Mesothelial cell of epicardium (in vitro differentiated cells): ENCODE measurements at regions not wholly inside any gene's neighbourhood (a gene's known extent, or its start where the extent isn't known, plus 50 kb on each side); places are given as distances from the start of the nearest gene placed in this dataset.

Source experiments
- DNase-seq, 2 experiments: peaks; one replicate each; pipeline ENCODE4 v3.0.0; 2021; ENCODE audit warnings: low spot score in 2 of 2; ENCODE audit not compliant: unreplicated experiment in 2 of 2
- H3K27ac Mint-ChIP-seq: 2 replicates; pipeline ENCODE4 v1.8.0; 2021; ENCODE audit warnings: mixed read lengths
- H3K27me3 Mint-ChIP-seq: 2 replicates; pipeline ENCODE4 v1.8.0; 2021; ENCODE audit warnings: low read depth, mixed read lengths
- H3K36me3 Mint-ChIP-seq: 2 replicates; pipeline ENCODE4 v1.8.0; 2021; ENCODE audit warnings: mixed read lengths
- H3K4me1 Mint-ChIP-seq: 2 replicates; pipeline ENCODE4 v1.8.0; 2021; ENCODE audit warnings: mixed read lengths
- H3K4me3 Mint-ChIP-seq: 2 replicates; pipeline ENCODE4 v1.8.0; 2021; ENCODE audit warnings: mild to moderate bottlenecking, moderate library complexity, mixed read lengths
- H3K9me3 Mint-ChIP-seq: 2 replicates; pipeline ENCODE4 v1.8.0; 2021; ENCODE audit warnings: mixed read lengths
- TF ChIP-seq, protein P1 (sequence below): fragments of 200-600 bp; sonication (generic); IDR thresholded peaks from one replicate; pipeline ENCODE4 v1.5.0; 2021; ENCODE audit warnings: antibody characterized with exemption; ENCODE audit not compliant: unreplicated experiment

DNA sequence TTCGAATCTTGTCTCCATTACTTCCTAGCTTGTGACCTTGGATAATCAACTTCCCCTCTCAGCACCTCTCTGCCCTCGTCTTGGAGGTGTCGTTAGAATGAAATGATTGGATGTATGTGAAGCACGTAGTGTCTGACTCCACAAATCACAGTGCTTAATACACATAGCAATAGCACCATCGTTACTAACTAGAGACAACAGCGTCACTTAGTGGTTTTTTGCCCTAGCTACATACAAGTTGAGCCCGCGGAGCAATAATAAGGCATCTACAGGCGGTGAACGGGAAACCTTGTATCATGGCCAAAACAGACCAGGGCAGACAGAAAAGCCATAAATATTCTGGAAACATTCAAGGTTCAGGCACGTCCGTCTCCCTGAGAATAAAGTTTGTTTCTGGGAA lies 154.9 kb downstream of the ASCL4 start:
- H3K4me3 Mint-ChIP-seq: no peak overlapping the region
- TF ChIP-seq, protein P1, sequence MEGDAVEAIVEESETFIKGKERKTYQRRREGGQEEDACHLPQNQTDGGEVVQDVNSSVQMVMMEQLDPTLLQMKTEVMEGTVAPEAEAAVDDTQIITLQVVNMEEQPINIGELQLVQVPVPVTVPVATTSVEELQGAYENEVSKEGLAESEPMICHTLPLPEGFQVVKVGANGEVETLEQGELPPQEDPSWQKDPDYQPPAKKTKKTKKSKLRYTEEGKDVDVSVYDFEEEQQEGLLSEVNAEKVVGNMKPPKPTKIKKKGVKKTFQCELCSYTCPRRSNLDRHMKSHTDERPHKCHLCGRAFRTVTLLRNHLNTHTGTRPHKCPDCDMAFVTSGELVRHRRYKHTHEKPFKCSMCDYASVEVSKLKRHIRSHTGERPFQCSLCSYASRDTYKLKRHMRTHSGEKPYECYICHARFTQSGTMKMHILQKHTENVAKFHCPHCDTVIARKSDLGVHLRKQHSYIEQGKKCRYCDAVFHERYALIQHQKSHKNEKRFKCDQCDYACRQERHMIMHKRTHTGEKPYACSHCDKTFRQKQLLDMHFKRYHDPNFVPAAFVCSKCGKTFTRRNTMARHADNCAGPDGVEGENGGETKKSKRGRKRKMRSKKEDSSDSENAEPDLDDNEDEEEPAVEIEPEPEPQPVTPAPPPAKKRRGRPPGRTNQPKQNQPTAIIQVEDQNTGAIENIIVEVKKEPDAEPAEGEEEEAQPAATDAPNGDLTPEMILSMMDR: no peak
- H3K27ac Mint-ChIP-seq: no peak overlapping the region
- peaks cover 61% of the 10 kb centered on the region for H3K27me3 Mint-ChIP-seq
- H3K36me3 Mint-ChIP-seq: no peaks in the 10 kb centered on the region
- no peaks in the 10 kb centered on the region for H3K9me3 Mint-ChIP-seq
- H3K4me1 Mint-ChIP-seq: no peaks in the 10 kb centered on the region
- no peak for DNase-seq

GRCh38 chr12:107931761-107932160 lies 157.3 kb downstream of the ASCL4 start:
- TF ChIP-seq, protein P1: no peak
- Mint-ChIP-seq H3K4me1 (no peaks in the 10 kb centered on the region), H3K27me3 (peaks cover 69% of the 10 kb centered on the region), H3K4me3 (no peak overlapping the region), H3K9me3 (no peaks in the 10 kb centered on the region), H3K27ac (no peak overlapping the region), H3K36me3 (no peaks in the 10 kb centered on the region)
- no peak for DNase-seq

DNA sequence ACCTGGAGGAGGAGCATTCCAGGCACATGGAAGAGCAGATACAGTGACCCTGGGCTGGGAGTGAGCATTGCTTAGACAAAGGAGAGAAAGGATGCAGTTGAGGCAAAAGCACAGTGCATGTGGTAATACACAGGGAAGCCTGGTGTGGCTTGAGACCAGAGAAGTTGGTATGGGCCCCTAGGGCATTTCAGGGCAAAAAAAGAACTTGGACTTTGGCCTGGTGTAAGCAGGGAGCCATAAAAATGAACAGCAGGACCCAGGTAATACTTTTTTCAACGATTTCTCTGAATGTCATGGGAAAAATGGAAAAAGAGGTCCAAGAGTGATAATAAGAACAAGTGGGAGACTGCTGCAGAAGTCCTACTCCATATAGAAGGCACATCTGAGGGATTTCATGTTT lies 163.9 kb downstream of the ASCL4 start:
- Mint-ChIP-seq H3K4me1 (no peaks in the 10 kb centered on the region), H3K36me3 (no peaks in the 10 kb centered on the region), H3K4me3 (no peak overlapping the region), H3K27me3 (peaks cover 80% of the 10 kb centered on the region), H3K27ac (no peak overlapping the region), H3K9me3 (peaks cover 17% of the 10 kb centered on the region)
- TF ChIP-seq, protein P1: no peak
- DNase-seq: no peak

- Mint-ChIP-seq H3K4me3 (no peak overlapping the region), H3K4me1 (no peaks in the 10 kb centered on the region), H3K36me3 (no peaks in the 10 kb centered on the region), H3K27me3 (peaks cover 62% of the 10 kb centered on the region), H3K27ac (no peak overlapping the region), H3K9me3 (peaks cover 5% of the 10 kb centered on the region)
- TF ChIP-seq, protein P1: no peak
- DNase-seq: no peak
Observed at GRCh38 chr12:107948391-107948945, 174.0 kb downstream of the ASCL4 start.

GRCh38 chr12:107951024-107951423 lies 176.5 kb downstream of the ASCL4 start:
- H3K27ac Mint-ChIP-seq: no peak overlapping the region

More at GRCh38 chr12:107951024-107951423, 176.5 kb downstream of the ASCL4 start:
- no peaks in the 10 kb centered on the region for H3K36me3 Mint-ChIP-seq
- H3K4me3 Mint-ChIP-seq: no peak overlapping the region
- H3K27me3 Mint-ChIP-seq: peaks cover 61% of the 10 kb centered on the region
- H3K4me1 Mint-ChIP-seq: no peaks in the 10 kb centered on the region
- TF ChIP-seq, protein P1: no peak
- no peaks in the 10 kb centered on the region for H3K9me3 Mint-ChIP-seq
- no peak for DNase-seq
